GM21528 (cell line): ENCODE measurements at regions not wholly inside any gene's neighbourhood (a gene's known extent, or its start where the extent isn't known, plus 50 kb on each side); places are given as distances from the start of the nearest gene placed in this dataset.
A peak's percentile ranks its signal among the peaks of the same experiment; 100 is the strongest.

Experiments
- ATAC-seq: cut with Tn5 transposase; IDR thresholded peaks from one replicate; pipeline ENCODE4 v1.9.1; 2021; ENCODE audit warnings: mild to moderate bottlenecking, moderate library complexity; ENCODE audit not compliant: unreplicated experiment, low FRiP score

DNA sequence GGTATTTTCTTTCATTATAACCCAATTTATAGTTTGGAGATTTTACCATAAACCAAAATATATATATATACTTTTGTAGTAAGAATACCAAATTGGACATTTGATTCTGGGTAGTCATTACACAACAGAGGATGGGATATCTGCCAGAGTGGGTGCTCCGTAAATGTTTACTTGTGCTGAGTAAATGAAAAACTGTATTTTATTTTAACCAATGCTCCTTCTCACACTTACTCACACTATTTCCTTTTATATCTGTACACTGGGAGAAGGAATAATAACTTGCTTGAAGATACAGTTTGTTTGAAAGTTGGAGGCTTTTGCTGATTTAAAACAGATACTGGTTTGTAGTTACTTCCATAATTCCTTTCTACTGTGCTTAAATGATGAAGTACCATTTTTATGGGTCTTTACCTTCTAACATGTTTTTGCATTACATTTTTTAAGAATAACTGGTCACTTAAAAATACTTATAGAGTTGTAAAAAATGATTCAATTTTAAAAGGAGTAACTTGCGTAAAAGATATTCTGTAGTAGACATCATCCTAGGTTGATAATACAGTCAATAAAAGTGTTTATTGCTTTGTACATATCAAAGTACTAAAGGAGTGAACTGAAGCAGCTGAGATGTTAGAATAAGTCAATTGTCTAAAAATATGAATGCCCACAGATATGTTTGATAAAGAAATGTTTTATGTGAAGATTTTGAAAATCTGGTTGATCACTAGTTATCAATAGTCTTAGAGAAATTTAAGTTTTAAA, 411.7 kb downstream of the UTRN start:
- no peak for ATAC-seq

DNA sequence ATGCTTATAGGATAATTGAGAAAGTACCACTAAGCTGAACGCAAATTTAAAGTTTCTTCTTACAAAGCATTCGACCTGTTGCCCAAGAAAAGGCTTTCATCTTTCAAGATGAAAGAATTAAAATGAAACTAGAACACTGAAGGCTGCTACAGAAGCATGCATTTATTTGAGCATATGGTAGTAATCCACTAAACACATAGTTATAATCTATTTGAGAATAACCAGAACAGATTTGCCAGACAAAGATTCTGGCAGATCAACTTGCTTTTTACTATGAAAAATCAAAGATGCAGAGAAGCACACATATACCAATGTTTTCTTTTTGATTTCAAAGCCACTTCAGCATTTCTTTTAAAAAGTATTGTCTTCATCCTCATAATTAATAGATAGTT, 412.2 kb downstream of the UTRN start:
- ATAC-seq, result no peak

DNA sequence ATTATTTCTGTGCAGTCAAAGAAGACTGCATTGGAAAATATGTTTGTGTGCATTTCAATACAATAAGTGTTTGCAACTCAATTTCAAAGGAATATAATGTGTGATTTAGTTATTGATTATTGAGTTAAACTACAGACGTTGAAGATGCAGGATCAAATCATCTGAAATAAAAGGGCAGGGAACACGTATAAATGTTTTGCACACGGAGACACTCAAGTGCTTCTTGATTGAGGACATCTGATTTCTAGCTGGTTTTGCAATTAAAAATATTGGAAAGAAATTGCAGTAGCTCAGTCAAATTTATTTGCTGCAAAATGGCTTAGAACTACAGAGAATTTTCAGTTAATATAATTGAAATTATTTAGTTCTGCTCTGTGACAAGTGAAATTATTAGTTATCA, 412.7 kb downstream of the UTRN start:
- no peak for ATAC-seq

DNA sequence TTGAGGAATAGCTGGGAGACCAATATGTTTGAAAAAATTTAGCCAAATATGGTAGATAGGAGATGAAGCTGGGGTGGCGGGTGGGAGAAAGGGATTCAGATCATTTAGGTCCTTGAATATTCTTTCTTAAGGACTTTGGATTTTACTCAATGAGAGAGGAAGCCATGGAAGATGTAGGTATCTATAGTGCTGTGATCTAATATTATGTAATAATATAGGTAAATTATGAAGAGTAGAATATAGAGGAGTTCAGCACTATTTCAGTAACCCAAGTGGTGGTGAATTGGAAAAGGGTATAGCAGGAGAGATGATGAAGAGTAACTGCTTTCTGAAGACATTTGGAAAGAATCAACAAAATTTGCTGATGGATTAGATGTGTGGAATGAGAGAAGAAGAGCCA, 417.6 kb downstream of the UTRN start:
- ATAC-seq, result no peak

DNA sequence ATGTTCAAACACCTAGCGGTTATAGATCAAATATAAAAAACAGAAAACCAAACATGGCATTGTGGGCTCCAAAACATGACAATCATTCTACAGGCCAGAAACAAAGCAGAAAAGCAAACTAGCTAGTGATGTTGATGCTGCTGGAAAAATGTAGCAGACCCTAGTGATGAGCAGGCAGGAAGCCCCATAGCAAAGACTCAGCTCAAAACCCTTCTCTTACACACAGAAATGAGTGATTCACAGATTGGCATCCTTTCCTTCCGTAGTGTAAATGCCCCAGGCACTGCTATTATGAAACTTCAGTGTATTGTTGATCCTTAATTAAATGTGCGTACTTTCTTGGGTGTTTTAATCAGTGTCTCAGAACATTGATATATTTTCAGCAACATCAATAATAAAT, 425.1 kb downstream of the UTRN start:
- no peak for ATAC-seq

DNA sequence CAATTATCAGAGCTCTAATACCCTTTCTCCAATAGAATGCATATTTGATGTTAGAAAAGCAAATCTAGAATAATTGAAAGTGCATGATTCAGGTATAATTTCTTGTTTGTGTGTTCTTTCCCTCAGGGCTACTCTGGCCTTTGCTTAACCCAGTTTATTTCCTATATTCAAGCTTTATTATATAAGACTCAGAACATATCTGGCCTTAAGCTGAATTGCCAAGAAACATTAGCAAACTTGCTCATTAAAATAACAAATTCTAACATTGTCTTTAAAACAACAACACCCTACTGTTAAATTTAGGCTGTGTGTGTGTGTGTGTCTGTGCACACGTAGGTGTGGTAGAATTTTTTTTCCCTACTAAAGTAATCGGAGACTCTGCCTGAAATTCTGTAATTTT, 426.5 kb downstream of the UTRN start:
- no peak for ATAC-seq

DNA sequence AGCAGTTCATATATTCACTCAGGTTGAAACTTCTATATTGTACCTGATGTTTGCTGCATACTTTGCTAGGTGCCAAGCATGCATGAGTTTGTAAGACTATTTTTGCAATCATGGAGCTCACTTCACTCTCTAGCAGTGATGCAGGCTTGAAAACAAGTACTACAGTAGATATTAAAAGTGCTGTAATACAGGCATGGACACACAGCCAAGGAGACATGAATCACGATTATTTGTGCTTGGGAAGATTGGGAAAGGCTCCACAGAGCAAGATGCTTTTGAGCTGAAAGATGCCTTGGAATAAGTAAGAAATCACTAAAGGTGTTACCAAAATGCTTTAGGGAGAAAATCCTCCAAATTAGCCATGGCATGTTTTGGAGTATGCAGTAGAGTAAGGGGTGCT, 427.4 kb downstream of the UTRN start:
- ATAC-seq, result no peak

DNA sequence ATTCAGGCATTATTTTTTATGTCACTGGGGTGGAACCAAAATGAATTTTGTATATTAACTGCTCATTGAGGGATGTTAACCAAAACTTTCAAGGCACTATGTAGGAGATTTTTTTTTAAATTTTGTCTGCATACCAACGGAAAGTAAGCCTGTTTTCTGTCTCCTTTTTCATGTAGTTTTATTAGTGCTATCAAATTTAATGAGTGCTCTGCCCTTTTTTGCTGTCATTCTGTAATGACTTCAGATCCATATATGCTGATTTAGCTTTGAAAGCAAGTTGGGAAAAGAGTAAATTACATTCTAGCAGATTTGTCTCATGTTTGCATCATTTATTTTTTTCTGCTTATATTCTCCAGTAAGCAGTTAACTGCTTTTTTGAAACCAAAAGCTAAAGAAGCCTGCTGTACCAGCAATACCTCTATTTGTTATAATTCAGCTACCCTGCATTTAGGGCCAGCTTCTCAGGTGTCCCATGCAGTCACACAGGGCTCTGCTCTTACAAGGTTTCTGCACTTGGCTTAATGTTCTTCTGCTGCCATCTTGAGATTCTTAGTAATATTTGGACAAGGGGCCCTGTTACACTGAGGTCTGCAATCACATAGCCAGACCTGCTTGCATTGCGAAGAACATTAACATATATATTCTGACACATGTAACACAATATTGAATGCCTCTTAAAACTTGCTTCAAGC, 429.0 kb downstream of the UTRN start:
- ATAC-seq, result no peak

DNA sequence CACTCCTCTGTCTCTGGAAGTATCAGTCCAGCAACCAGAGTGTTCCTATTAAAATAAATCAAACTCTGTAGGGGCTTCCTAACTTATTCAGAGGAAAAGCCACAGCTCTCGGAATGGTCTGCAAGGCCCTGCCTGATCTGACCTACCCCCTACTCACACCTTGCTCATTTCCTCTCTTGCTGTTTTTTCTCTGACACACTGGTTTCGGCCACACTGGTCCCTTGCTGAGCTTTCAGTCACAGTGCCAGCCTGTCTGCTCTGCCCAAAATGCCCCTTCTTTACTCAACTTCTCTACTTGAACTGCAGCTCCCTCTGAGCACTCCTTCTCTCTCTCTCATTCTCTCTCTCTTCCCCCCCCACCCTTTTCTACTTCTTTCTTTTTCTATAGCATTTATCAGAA, 430.2 kb downstream of the UTRN start:
- ATAC-seq, result peak; percentile 67

DNA sequence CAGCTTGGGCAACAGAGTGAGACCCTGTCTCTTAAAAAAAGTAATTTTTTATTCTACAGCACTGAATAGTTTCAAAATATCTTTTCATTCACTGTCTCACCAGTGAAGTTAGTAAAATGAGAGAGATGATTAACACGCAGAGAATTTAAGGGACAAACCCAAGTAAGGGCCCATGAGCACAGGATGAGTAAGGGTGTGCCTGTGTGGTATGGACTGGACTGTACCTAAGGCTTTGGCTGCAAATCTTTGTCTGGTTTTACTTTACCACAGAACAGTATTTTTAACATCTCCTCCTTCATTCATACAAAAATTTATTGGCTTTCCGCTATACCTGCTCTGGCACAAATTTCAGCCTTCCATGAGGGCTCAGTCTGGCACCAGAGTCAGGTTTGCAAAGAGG, 433.3 kb downstream of the UTRN start:
- ATAC-seq, result no peak

DNA sequence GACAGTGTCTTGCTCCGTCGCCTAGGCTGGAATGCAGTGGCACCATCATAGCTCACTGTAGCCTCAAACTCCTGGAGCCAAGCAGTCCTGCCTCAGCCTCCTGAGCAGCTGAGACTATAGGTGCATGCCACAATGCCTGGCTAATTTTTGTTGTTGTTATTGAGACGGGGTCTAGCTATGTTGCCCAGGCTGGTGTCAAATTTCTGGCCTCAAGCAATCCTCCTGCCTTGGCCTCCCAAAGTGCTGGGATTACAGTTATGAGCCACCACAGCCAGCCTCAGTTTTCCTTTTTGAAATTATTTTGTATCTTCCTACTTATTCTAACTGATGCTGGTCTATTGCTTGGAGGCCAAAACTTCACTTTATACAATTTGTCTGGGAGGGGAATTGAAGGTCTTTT, 436.1 kb downstream of the UTRN start:
- no peak for ATAC-seq

DNA sequence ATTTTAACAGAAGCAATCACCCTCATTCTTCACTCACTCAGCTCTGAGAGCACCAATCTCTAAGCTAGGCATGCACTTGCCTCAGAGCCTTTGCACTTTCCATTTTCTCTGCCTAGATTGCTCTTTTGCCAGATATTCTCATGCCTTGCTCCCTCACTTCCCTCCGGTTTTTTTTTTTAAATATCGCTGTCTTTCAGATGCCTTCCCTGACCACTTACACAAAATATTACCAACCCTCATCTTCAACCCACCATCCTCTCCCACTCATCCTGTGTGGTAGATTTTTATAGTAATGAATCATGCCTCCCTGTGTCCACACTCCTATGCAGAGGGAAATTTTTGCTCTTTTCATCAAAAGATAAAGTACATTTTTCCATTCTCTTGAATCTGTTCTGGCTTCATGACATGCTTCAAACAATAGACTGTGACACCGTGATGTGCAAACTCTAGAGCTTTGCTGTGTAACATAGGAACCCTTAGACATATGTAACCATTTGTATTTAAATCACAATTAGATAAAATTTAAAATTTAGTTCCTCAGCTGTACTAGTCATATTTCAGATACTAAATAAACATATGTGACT, 437.1 kb downstream of the UTRN start:
- no peak for ATAC-seq

DNA sequence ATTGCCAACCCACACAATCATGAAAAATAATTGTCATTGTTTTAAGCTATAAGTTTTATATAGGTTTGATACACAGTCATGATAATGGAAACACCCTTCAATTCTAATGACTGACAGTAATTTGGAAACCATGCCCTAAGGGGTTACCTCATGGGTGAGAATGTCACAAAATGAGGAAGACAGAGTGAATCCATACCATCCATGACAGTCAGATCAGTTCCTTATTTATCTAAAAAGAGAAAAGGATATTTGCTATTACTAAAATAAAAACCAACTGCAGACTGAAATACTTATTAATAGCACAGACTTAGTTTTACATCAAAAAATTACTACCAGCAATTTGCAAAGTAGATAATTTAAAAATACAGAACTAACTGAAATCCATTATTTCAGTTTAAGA, 437.8 kb downstream of the UTRN start:
- ATAC-seq, result no peak

DNA sequence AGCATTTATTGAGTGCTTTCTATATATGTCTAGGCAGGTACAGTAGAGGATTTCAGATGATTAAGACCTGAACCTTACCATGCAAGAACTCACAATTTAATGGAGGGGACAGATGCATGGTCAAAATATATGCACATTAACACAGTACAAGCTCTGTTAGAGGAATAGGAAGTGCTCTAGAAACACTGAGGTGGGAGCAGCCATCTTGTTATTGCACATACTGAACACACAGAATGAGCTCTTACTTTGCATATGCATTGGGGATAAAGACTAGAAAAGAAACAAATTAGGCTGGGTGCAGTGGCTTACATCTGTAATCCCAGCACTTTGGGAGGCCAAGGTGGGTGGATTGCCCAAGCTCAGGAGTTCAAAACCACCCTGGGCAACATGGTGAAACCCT, 438.3 kb downstream of the UTRN start:
- no peak for ATAC-seq

DNA sequence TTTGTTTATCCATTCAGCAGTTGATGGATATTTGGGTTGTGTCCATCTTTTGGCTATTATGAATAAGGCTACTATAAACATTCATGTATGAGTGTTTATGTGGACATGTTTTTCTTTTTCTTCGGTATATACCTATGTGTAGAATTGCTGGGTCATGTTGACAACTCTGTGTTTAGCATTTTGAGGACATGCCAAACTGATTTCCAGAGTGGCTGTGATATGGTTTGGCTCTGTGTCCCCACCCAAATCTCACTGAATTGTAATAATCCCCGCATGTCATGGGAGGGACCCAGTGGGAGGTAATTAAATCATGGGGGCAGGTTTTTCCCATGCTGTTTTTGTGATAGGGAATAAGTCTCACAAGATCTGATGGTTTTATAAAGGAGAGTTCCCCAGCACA, 439.7 kb downstream of the UTRN start:
- ATAC-seq, result no peak

DNA sequence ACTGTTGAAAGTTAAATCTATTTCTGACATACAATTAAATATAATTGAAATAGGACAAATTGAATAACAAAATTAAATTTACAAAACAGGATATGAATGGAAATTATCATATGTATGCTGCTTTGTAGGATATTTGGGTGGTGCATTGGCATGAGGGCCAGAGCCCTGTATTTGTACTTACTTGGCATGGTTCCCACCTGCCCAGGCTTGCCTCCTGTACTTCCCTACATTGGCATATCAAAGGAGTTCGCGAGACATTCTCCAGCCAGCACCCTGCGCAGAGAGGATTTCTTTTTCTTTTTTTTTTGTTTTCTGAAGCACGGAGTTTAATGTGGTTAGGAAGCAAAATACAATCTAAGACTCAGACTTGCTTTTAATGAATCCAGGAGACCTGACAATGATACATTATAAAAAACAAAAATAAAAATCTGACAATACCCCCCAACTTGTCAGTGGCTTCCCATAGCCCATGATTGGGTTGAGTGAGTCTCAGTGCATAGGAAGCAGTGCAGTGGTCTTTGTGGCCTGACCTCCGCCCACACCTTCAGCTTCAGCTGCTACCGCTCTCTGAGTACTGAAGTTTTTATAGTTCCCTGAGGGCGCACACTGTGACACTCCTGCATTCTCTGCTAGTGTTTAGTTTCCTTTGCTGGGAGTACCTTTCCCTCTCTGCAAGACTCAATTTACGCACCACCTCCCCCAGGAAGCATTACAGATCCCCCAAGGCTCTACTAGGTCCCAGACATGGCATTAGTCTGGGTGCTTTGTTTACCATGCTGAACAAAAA, 440.8 kb downstream of the UTRN start:
- ATAC-seq, result no peak

DNA sequence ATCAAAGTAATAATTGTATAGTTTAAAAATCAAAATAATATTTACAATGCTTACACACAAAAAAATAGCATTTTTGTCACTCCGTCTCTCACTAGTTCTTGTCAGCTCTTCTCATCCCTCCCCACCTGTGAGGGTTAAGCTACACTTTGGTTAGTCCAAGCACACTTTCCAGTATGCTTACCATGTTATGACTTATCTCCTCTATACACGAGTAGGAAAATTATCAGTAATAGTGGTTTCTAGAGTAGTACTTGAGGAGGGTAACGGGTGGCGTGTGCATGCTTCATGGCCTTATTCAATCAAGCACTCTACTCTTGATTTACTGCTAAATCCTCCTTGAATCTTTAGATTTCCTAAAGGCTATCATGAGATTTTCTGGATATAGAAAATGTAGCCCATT, 443.7 kb downstream of the UTRN start:
- ATAC-seq, result no peak

DNA sequence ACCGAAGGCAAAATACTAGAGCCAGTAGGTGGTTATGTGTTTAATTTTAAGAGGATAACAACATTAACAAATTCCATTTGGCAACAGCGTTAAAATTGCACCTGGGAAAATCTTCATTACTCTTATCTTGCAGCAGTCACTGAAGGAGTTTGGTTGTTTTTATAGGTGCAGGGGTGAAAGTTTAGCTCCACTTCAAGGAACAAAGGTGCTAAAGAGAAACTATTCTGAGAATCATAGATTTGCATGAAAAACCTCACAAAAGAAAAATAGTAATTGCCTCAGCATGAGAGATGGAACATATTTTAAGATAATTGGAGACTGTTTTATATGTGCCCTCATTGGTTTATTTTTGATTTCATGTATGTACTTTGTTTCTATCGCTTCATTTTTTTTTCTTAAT, 444.4 kb downstream of the UTRN start:
- peak; percentile 55 for ATAC-seq

DNA sequence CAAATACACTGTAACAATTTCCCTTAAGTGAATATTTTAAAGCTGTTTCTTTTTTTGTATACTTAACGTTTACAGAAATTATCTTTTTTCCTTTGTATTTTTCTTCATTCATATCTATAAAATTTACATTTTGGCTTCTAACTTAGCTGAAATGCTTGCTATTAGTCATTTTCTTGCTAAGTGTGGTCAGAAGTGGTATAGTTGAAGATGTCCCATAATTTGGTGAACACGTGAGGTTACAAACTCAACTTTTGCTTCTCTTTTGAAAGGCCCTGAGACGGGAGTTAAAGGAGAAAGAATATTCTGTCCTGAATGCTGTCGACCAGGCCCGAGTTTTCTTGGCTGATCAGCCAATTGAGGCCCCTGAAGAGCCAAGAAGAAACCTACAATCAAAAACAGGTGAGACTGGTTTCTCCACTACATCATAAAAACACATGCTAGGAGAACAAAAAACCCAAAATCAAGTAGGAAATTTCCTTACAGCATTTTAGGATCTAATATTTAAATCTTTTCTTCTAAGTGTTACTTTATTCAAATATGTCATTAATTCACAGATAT, 445.0 kb downstream of the UTRN start:
- no peak for ATAC-seq

DNA sequence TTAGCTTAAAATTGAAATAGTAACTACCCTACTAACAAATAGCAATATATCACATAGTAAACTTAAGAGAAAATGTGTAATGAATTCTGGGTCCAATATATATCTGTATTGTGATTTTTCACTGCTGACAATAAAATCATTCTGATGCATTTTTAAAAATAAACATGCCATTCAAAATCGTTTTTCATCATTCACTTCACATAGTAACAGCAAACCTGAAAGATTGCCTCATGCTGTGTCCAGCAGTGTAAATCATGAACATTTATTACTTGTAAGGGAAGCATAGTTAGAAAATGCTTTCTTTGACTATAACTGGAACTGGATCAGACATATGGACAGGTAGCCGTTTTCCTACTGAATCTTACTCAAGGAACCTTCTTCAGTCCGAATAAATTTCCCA, 446.1 kb downstream of the UTRN start:
- no peak for ATAC-seq

DNA sequence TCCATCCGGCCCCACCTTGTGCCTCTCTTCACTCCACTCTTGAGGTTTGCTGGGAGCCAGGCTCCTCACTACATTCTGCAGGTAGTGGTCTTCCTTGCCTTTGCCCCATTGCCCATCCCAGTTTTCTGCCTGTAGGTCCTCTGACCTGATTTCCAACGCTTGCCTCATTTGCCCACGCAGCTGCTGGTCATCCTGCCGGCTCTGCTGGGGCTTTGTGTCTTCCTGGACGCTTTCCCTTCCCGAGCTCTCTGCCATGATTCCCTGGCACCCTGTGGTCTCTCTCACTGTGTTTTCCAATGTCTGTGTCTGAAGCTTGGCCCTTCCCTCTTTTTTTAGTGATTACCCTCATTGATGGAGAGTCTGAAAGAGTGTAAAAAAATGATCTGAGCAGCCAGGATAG, 451.6 kb downstream of the UTRN start:
- ATAC-seq, result no peak
